Gastrocnemius medialis (tissue), 4 donors: ENCODE measurements at regions not wholly inside any gene's neighbourhood (a gene's known extent, or its start where the extent isn't known, plus 50 kb on each side); places are given as distances from the start of the nearest gene placed in this dataset.

ENCODE experiments used
- ATAC-seq, 2 donors: fragments of 150-250 bp; one replicate each; pipeline ENCODE4 v1.9.1; 2016
- DNase-seq, 2 donors: peaks; one replicate each; pipeline ENCODE4 v3.0.0-alpha.2; 2019
- H3K27ac ChIP-seq, 4 donors: fragments of 200-600 bp; sonication (generic); 1 replicate in 1 of 4; 2 replicates in 3 of 4; pipeline ENCODE4 v1.5.1; 2016 to 2018; ENCODE audit warnings: mild to moderate bottlenecking in 2 of 4, moderate library complexity in 1 of 4
- H3K27me3 ChIP-seq, 3 donors: fragments of 200-600 bp; sonication (generic) in 2 of 3; 1 replicate in 1 of 3; 2 replicates in 2 of 3; pipeline versions ENCODE4 v1.5.1 to v1.6.0; 2016 to 2019; ENCODE audit warnings: mild to moderate bottlenecking in 1 of 3, moderate library complexity in 1 of 3
- H3K36me3 ChIP-seq, 2 donors: fragments of 200-600 bp; sonication (generic) in 1 of 2; one replicate each; pipeline ENCODE4 v1.5.1; 2017 to 2018
- H3K4me1 ChIP-seq, 2 donors: fragments of 200-600 bp; sonication (generic) in 1 of 2; one replicate each; pipeline ENCODE4 v1.5.1; 2016 to 2017; ENCODE audit warnings: mild to moderate bottlenecking in 2 of 2
- H3K4me3 ChIP-seq, 4 donors: fragments of 200-600 bp; sonication (generic) in 3 of 4; 1 replicate in 1 of 4; 2 replicates in 3 of 4; pipeline ENCODE4 v1.5.1; 2016 to 2019; ENCODE audit warnings: mild to moderate bottlenecking in 2 of 4
- H3K9me3 ChIP-seq, 3 donors: fragments of 200-600 bp; sonication (generic) in 2 of 3; 1 replicate in 1 of 3; 2 replicates in 2 of 3; pipeline ENCODE4 v1.5.1; 2016 to 2019
- POLR2A ChIP-seq, 2 donors: fragments of 450-650 bp; IDR thresholded peaks; one replicate each; pipeline ENCODE4 v1.6.1; 2017; ENCODE audit warnings: antibody characterized with exemption in 2 of 2, mild to moderate bottlenecking in 2 of 2, moderate library complexity in 2 of 2
- in situ Hi-C, 4 donors: fragments of 200-750 bp; cut with MboI; loops; one replicate each; pipeline versions ENCODE4 v1.15.0 to v1.8.0; 2017; ENCODE audit warnings: low sequenced_read_pairs in 4 of 4
- intact Hi-C: fragments of 100-400 bp; cut with DNase I; formaldehyde crosslinking; loops from one replicate; pipeline ENCODE4 v1.15.1; 2023; ENCODE audit warnings: low total_unique reads
- TF ChIP-seq, protein P1 (sequence below), 5 experiments: fragments of 450-650 bp in 3 of 5; fragments of 200-600 bp in 2 of 5; sonication (generic) in 2 of 5; IDR thresholded peaks in 4 of 5; conservative IDR thresholded peaks in 1 of 5; 1 replicate in 4 of 5; 2 replicates in 1 of 5; pipeline ENCODE4 v1.5.1; 2016 to 2019; ENCODE audit warnings: antibody characterized with exemption in 5 of 5, mild to moderate bottlenecking in 3 of 5, moderate library complexity in 3 of 5

DNA sequence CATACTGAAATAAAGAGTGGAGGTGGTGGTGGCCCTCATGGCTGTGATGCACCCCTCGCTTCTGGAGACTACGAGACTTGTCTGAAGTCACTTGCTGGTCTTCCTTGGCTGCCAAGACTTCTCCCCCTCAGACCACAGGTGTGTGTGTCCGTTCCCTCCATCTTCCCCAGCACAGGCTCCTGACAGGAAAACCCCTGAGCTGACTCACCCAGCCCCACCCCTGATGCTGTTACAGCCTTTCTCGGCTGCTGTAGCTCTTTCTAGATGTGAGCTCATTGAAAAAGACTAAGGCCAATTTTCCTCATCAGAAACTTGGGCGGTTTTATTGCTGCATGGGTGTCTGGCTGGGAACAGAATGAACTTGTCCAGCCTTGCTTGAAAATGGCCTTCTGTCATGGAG lies 296.9 kb downstream of the TMEM114 start:
- intact Hi-C loops, result no loop called here
- Histone ChIP-seq H3K36me3 (no peaks in the 10 kb centered on the region), H3K4me1 (no peaks in the 10 kb centered on the region), H3K27ac (no peak overlapping the region), H3K4me3 (no peak overlapping the region), H3K27me3 (no peaks in the 10 kb centered on the region), H3K9me3 (no peaks in the 10 kb centered on the region)
- TF ChIP-seq, protein P1, sequence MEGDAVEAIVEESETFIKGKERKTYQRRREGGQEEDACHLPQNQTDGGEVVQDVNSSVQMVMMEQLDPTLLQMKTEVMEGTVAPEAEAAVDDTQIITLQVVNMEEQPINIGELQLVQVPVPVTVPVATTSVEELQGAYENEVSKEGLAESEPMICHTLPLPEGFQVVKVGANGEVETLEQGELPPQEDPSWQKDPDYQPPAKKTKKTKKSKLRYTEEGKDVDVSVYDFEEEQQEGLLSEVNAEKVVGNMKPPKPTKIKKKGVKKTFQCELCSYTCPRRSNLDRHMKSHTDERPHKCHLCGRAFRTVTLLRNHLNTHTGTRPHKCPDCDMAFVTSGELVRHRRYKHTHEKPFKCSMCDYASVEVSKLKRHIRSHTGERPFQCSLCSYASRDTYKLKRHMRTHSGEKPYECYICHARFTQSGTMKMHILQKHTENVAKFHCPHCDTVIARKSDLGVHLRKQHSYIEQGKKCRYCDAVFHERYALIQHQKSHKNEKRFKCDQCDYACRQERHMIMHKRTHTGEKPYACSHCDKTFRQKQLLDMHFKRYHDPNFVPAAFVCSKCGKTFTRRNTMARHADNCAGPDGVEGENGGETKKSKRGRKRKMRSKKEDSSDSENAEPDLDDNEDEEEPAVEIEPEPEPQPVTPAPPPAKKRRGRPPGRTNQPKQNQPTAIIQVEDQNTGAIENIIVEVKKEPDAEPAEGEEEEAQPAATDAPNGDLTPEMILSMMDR (IDR thresholded peaks at IDR 0.05 in 4 of 5, conservative IDR thresholded peaks at IDR 0.05 in 1 of 5), result no peak
- no peak for TF ChIP-seq POLR2A (IDR thresholded peaks at IDR 0.05)
- in situ Hi-C loops, result no loop called here
- ATAC-seq (no peak), DNase-seq (no peak)

DNA sequence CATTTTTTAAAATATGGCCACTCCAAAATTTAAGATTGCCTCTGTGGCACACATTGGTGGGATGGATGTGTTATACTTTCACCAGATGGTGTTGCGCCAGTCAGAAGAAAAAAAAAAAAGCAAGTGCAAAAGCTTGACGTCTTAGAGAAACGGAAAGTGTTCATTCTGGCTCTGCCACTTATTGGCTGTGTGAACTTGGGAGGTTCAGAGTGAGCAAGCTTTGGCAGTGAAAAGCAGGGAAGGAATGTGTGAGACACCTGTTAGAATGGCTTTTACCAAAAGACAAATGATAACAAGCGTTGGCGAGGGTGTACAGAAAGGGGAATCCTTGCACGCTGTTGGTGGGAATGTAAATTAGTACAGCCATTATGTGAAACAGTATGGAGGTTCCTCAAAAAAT lies 298.0 kb downstream of the TMEM114 start:
- H3K36me3 ChIP-seq, result no peaks in the 10 kb centered on the region
- no peak overlapping the region for H3K27ac ChIP-seq
- H3K4me1 ChIP-seq, result no peaks in the 10 kb centered on the region
- intact Hi-C loops (no loop called here), in situ Hi-C loops (no loop called here)
- H3K27me3 ChIP-seq, result no peaks in the 10 kb centered on the region
- ATAC-seq (no peak), DNase-seq (no peak)
- no peaks in the 10 kb centered on the region for H3K9me3 ChIP-seq
- no peak overlapping the region for H3K4me3 ChIP-seq
- TF ChIP-seq, protein P1 (IDR thresholded peaks at IDR 0.05 in 4 of 5, conservative IDR thresholded peaks at IDR 0.05 in 1 of 5), result no peak
- TF ChIP-seq POLR2A (IDR thresholded peaks at IDR 0.05), result no peak

DNA sequence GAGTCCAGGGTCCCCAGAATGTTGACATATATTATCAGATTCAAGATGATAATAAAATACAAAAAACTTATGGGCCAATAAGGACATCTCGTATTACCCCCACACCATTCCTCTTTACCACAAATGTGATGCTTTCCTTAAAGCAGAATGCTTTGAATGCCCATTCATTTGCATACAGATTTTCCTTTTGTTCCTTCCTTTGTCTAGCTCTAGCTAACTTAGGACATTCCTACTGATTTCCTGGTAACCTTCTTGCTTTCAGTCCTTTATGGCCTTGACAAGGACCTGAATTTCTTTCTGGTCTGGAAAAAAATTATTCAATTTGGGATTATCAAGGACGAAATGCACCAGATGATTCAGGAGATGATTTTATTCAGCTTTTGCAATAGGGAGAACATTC lies 304.0 kb downstream of the TMEM114 start:
- Histone ChIP-seq H3K27ac (no peak overlapping the region), H3K36me3 (no peaks in the 10 kb centered on the region), H3K27me3 (no peaks in the 10 kb centered on the region), H3K9me3 (no peaks in the 10 kb centered on the region), H3K4me1 (no peaks in the 10 kb centered on the region), H3K4me3 (no peak overlapping the region)
- intact Hi-C loops, result no loop called here
- no peak for TF ChIP-seq POLR2A (IDR thresholded peaks at IDR 0.05)
- TF ChIP-seq, protein P1 (IDR thresholded peaks at IDR 0.05 in 4 of 5, conservative IDR thresholded peaks at IDR 0.05 in 1 of 5), result no peak
- in situ Hi-C loops, result no loop called here
- DNase-seq, result no peak
- ATAC-seq, result no peak

DNA sequence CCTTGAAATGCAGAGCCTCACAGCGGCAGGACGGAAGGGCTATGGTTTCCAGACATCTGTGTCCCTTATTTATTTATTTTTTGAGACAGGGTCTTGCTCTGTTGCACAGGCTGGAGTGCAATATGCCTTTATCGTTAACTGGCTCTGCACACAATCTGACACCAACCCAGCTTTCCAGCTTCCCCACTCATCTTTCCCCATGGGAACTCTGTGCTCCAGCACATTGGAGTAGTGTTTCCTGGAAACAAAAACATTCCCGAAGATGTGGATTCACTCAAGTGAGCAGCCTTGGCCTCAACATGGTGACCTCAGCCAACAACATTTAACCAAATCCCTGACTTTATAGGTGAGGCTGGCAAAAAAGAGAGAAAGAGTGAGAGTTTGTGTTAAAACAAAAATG lies 307.1 kb downstream of the TMEM114 start:
- Histone ChIP-seq H3K36me3 (no peaks in the 10 kb centered on the region), H3K4me1 (no peaks in the 10 kb centered on the region), H3K4me3 (no peak overlapping the region), H3K27me3 (no peaks in the 10 kb centered on the region), H3K27ac (no peak overlapping the region), H3K9me3 (no peaks in the 10 kb centered on the region)
- TF ChIP-seq, protein P1 (IDR thresholded peaks at IDR 0.05 in 4 of 5, conservative IDR thresholded peaks at IDR 0.05 in 1 of 5), result no peak
- TF ChIP-seq POLR2A (IDR thresholded peaks at IDR 0.05), result no peak
- ATAC-seq (no peak), DNase-seq (no peak)
- intact Hi-C loops (no loop called here), in situ Hi-C loops (no loop called here)

DNA sequence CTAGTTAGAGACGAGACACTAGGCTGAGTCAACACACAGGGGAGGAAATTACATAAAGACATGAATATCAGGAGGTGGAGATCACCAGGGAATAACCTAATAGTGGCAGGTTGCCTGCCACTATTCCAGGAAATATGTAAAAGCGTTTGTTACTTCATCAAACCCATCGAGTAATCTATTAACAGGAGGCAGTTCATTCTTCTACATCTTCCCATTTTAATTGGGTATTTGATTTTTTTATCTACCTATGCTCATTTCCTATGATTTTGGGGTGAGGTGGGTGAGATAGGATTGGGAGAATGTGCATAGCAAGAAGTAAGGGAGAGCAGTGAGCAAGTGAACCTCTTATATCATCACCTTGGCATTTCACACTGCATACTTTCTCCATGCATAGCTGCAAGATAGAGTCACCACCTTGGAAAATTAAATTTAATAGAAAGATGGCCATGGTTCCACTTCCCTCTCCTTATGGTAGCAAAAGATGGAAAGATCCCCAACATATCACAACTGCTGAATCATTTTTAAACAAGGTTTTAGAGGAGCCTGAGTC lies 312.2 kb downstream of the TMEM114 start:
- Histone ChIP-seq H3K27ac (no peak overlapping the region), H3K36me3 (no peaks in the 10 kb centered on the region), H3K4me1 (no peaks in the 10 kb centered on the region), H3K27me3 (no peaks in the 10 kb centered on the region), H3K9me3 (no peaks in the 10 kb centered on the region), H3K4me3 (no peak overlapping the region)
- DNase-seq (no peak), ATAC-seq (no peak)
- intact Hi-C loops (no loop called here), in situ Hi-C loops (no loop called here)
- TF ChIP-seq, protein P1 (IDR thresholded peaks at IDR 0.05 in 4 of 5, conservative IDR thresholded peaks at IDR 0.05 in 1 of 5), result no peak
- no peak for TF ChIP-seq POLR2A (IDR thresholded peaks at IDR 0.05)
